MM.1S (cell line): ENCODE measurements at regions not wholly inside any gene's neighbourhood (a gene's known extent, or its start where the extent isn't known, plus 50 kb on each side); places are given as distances from the start of the nearest gene placed in this dataset.

Experiments
- CTCF ChIP-seq: fragments of 300-600 bp; sonication (generic); IDR thresholded peaks from 2 replicates; pipeline ENCODE4 v1.5.1; 2016; ENCODE audit warnings: antibody characterized with exemption, low read length, mixed read lengths
- EZH2 ChIP-seq: fragments of 300-600 bp; sonication (generic); optimal IDR thresholded peaks from 2 replicates; pipeline ENCODE3; 2017; ENCODE audit warnings: low read depth, mild to moderate bottlenecking, antibody characterized with exemption, low read length, mixed read lengths
- EZH2phosphoT487 ChIP-seq: fragments of 300-600 bp; sonication (generic); IDR thresholded peaks from 2 replicates; pipeline ENCODE4 v1.6.1; 2018; ENCODE audit warnings: antibody characterized with exemption, low read length

DNA sequence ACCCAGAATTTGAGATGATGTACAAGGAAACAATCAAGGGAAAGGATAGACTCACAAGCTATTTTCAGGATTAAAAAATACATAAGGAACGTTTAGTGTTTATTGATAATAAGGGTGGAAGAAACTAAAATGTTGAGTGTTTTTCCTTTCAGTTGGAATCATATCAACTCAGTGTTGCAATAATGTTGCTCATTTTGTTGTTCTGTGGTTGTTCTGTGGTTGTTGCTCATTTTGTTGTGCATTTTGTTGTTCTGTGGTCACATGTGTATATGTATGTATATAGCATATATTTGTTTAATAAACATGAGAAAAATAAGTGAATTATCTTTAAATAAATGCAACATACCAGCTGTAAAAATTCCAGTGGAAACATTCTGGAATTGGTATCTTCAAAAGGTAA is 262.4 kb upstream of the SPRY2 start:
- TF ChIP-seq CTCF (no peak), EZH2phosphoT487 (no peak), EZH2 (no peak)
